H1 (cell line): ENCODE measurements at regions not wholly inside any gene's neighbourhood (a gene's known extent, or its start where the extent isn't known, plus 50 kb on each side); places are given as distances from the start of the nearest gene placed in this dataset. TPM values are rescaled to one million over a fixed set of nuclear protein-coding genes. Genes with fewer than 3 reads are reported as not detected.

ENCODE experiments used
- small RNA-seq: library from polyadenylated mRNA; stranded (forward); fragments of <200 nt; extraction: miRNeasy Mini kit (QIAGEN cat#:217004); gene quantifications from one replicate; pipeline ENCODE3, GENCODE V24; 2013; ENCODE audit not compliant: insufficient read depth

Small RNAs in the stretch of these regions (small RNA-seq; reads per million reads assigned to genes)
- not detected for gene RF00019
